GM12878 (cell line): ENCODE measurements at regions not wholly inside any gene's neighbourhood (a gene's known extent, or its start where the extent isn't known, plus 50 kb on each side); places are given as distances from the start of the nearest gene placed in this dataset.

ENCODE experiments used
- ATAC-seq: fragments of 200-7000 bp; cut with Tn5 transposase; 3 replicates; pipeline ENCODE4 v1.9.1; 2020; ENCODE audit warnings: mild to moderate bottlenecking, moderate library complexity
- BruUV-seq: library from RNA; stranded (reverse); fragments of 400-500 nt; replicated peaks from 2 replicates; lab custom pipeline; 2021; lab: Mats Ljungman, UMichigan
- CTCF ChIA-PET: fragments of 300-600 bp; sonication (Branson Sonifier 250); formaldehyde crosslinking; extraction: SDS; loops from one replicate; lab custom pipeline; 2021; ENCODE audit warnings: inconsistent platforms; lab: Yijun Ruan, JAX
- POLR2A ChIA-PET: fragments of 350-600 bp; formaldehyde crosslinking; extraction: SDS; loops from one replicate; lab custom pipeline; 2021; ENCODE audit warnings: inconsistent platforms; lab: Charles Lee
- RAD21 ChIA-PET: fragments of 300-600 bp; sonication (Branson Sonifier 250); formaldehyde crosslinking; loops from one replicate; lab custom pipeline; 2023; ENCODE audit warnings: antibody characterized with exemption; ENCODE audit not compliant: unreplicated experiment; lab: Charles Lee
- SMC1A ChIA-PET: fragments of 300-600 bp; sonication (Branson Sonifier 250); formaldehyde crosslinking; loops from one replicate; lab custom pipeline; 2023; ENCODE audit not compliant: unreplicated experiment, uncharacterized antibody; lab: Charles Lee
- DNase-seq: peaks from one replicate; pipeline ENCODE4 v3.0.0-alpha.2; 2011; ENCODE audit warnings: low read depth, low spot score
- FAIRE-seq: peaks from 3 replicates; lab custom pipeline; 2011; peaks lifted over from hg19 to GRCh38; lab: Jason Lieb, UNC
- H2AFZ ChIP-seq: 2 replicates; pipeline ENCODE4 v1.6.0; 2011; ENCODE audit warnings: low read depth, low read length, control low read depth; ENCODE audit not compliant: control insufficient read depth
- H3K27ac ChIP-seq: 2 replicates; pipeline ENCODE4 v1.5.1; 2011; ENCODE audit warnings: control low read depth; ENCODE audit not compliant: control insufficient read depth, insufficient read depth
- H3K27me3 ChIP-seq, 2 experiments: replicated peaks in 1 of 2; 2 replicates each; pipeline versions ENCODE4 v1.6.0 to v1.6.1; 2011; ENCODE audit warnings: low read length in 1 of 2; ENCODE audit not compliant: control insufficient read depth in 2 of 2, insufficient read depth in 2 of 2
- H3K36me3 ChIP-seq, 2 experiments: 2 replicates each; pipeline ENCODE4 v1.5.1; 2011; ENCODE audit warnings: low read length in 1 of 2; ENCODE audit not compliant: control insufficient read depth in 2 of 2, insufficient read depth in 2 of 2
- H3K4me1 ChIP-seq: 2 replicates; pipeline ENCODE4 v1.6.1; 2011; ENCODE audit warnings: mild to moderate bottlenecking, low read length, moderate library complexity, mixed read lengths; ENCODE audit not compliant: control insufficient read depth, insufficient read depth
- H3K4me2 ChIP-seq: 2 replicates; pipeline ENCODE4 v1.6.0; 2011; ENCODE audit warnings: control low read depth; ENCODE audit not compliant: control insufficient read depth, insufficient read depth
- H3K4me3 ChIP-seq: fragments of 200-600 bp; sonication (generic); 2 replicates; pipeline ENCODE4 v1.5.1; 2016
- H3K79me2 ChIP-seq: 2 replicates; pipeline ENCODE4 v1.6.0; 2011; ENCODE audit warnings: low read length; ENCODE audit not compliant: control insufficient read depth, insufficient read depth
- H3K9ac ChIP-seq: 2 replicates; pipeline ENCODE4 v1.8.0; 2011; ENCODE audit warnings: low read length, control low read depth, mixed read lengths; ENCODE audit not compliant: control insufficient read depth, insufficient read depth
- H3K9me3 ChIP-seq: replicated peaks from 3 replicates; pipeline ENCODE4 v1.5.1; 2011; ENCODE audit warnings: mild to moderate bottlenecking, low read length; ENCODE audit not compliant: control insufficient read depth, insufficient read depth
- H4K20me1 ChIP-seq: 2 replicates; pipeline ENCODE4 v1.6.0; 2011; ENCODE audit not compliant: control insufficient read depth, insufficient read depth
- BMI1 ChIP-seq: fragments of 450-650 bp; IDR thresholded peaks from 2 replicates; pipeline ENCODE4 v1.6.1; 2016; ENCODE audit warnings: mild to moderate bottlenecking, moderate library complexity, borderline replicate concordance
- CBFB ChIP-seq: IDR thresholded peaks from 2 replicates; pipeline ENCODE4 v1.6.1; 2016; ENCODE audit warnings: antibody characterized with exemption, low read depth
- FOXM1 ChIP-seq: IDR thresholded peaks from 2 replicates; pipeline ENCODE4 v1.6.1; 2012; ENCODE audit warnings: low read depth, mild to moderate bottlenecking, inconsistent platforms, low read length, moderate library complexity
- MTA3 ChIP-seq: IDR thresholded peaks from 2 replicates; pipeline ENCODE4 v1.6.1; 2012; ENCODE audit warnings: low read length, inconsistent platforms, borderline replicate concordance
- PML ChIP-seq: IDR thresholded peaks from 2 replicates; pipeline ENCODE4 v1.6.1; 2012; ENCODE audit warnings: low read length, inconsistent platforms
- POLR2AphosphoS5 ChIP-seq: IDR thresholded peaks from 2 replicates; pipeline ENCODE4 v1.6.1; 2011; ENCODE audit warnings: mild to moderate bottlenecking, low read length, inconsistent platforms
- RAD21 ChIP-seq: IDR thresholded peaks from 2 replicates; pipeline ENCODE4 v1.6.1; 2011; ENCODE audit warnings: mild to moderate bottlenecking, low read depth, low read length, moderate library complexity; ENCODE audit not compliant: insufficient read depth
- RCOR1 ChIP-seq: conservative IDR thresholded peaks from 2 replicates; pipeline ENCODE4 v1.6.1; 2012; ENCODE audit warnings: low read depth, low read length, improper control_type of control experiment
- SIN3A ChIP-seq: IDR thresholded peaks from 2 replicates; pipeline ENCODE4 v1.6.1; 2012; ENCODE audit warnings: low read depth, low read length, improper control_type of control experiment
- ZSCAN29 ChIP-seq: fragments of 450-650 bp; IDR thresholded peaks from 2 replicates; pipeline ENCODE4 v1.6.1; 2017; ENCODE audit warnings: mild to moderate bottlenecking, moderate library complexity
- WGBS: methylation state at CpG from one replicate; pipeline ENCODE4 v1.1.6; 2016; ENCODE audit warnings: low lambda C conversion rate; ENCODE audit not compliant: insufficient replicate concordance, insufficient coverage; ENCODE audit errors: missing lambda C conversion rate; 5-methylcytosine and 5-hydroxymethylcytosine counted together
- in situ Hi-C: fragments of 300-500 bp; cut with MboI; formaldehyde crosslinking; loops from 9 replicates; pipeline ENCODE4 v1.14.3; 2018; ENCODE audit warnings: mixed read lengths
- intact Hi-C: fragments of 100-400 bp; cut with micrococcal nuclease; formaldehyde crosslinking; loops from one replicate; pipeline ENCODE4 v1.14.2; 2022; ENCODE audit not compliant: unreplicated experiment
- TF ChIP-seq, protein P1 (sequence below): fragments of 150-350 bp; IDR thresholded peaks from 2 replicates; pipeline ENCODE4 v1.6.1; 2014; ENCODE audit warnings: mild to moderate bottlenecking, low read depth, low read length

GRCh38 chr6:145534989-145535388, 200.3 kb downstream of the EPM2A start:
- Histone ChIP-seq H3K9me3 (no peaks in the 10 kb centered on the region), H3K79me2 (no peaks in the 10 kb centered on the region), H3K9ac (no peak overlapping the region), H3K4me1 (no peaks in the 10 kb centered on the region), H2AFZ (no peak overlapping the region), H3K27ac (no peak overlapping the region), H3K36me3 (no peaks in the 10 kb centered on the region), H4K20me1 (no peaks in the 10 kb centered on the region), H3K27me3 (no peaks in the 10 kb centered on the region), H3K4me3 (no peak overlapping the region), H3K4me2 (no peak overlapping the region)
- DNase-seq, result no peak
- POLR2A ChIA-PET, result no interaction called here
- WGBS, result 85% methylated on average over 4 of the region's 4 CpGs
- in situ Hi-C loops, result no loop called here
- RAD21 ChIA-PET, result no interaction called here
- SMC1A ChIA-PET, result interaction anchor here (0.9 kb wide), 1 partner anchor 147 kb away, joined by 3 read pairs; no protein-coding TSS in a partner anchor
- intact Hi-C loops, result no loop called here
- ATAC-seq, result no peak
- TF ChIP-seq POLR2AphosphoS5 (no peak), FOXM1 (no peak), RAD21 (no peak), MTA3 (no peak), ZSCAN29 (no peak), CBFB (no peak), SIN3A (no peak), BMI1 (no peak), RCOR1 (no peak), PML (no peak)
- TF ChIP-seq, protein P1, sequence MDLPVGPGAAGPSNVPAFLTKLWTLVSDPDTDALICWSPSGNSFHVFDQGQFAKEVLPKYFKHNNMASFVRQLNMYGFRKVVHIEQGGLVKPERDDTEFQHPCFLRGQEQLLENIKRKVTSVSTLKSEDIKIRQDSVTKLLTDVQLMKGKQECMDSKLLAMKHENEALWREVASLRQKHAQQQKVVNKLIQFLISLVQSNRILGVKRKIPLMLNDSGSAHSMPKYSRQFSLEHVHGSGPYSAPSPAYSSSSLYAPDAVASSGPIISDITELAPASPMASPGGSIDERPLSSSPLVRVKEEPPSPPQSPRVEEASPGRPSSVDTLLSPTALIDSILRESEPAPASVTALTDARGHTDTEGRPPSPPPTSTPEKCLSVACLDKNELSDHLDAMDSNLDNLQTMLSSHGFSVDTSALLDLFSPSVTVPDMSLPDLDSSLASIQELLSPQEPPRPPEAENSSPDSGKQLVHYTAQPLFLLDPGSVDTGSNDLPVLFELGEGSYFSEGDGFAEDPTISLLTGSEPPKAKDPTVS, result no peak
- no peak for FAIRE-seq
- no TSS peak for BruUV-seq
- CTCF ChIA-PET, result no interaction called here
